ENCODE measurements at regions not wholly inside any gene's neighbourhood (a gene's known extent, or its start where the extent isn't known, plus 50 kb on each side); places are given as distances from the start of the nearest gene placed in this dataset.

- TF ChIP-seq EGR1 (IDR thresholded peaks at IDR 0.05; ENCODE audit: low read depth) (no peak), CBX3 (IDR thresholded peaks at IDR 0.05; ENCODE audit: low read depth) (no peak)
These were observed 136.5 kb upstream of the RND3 start (continued) for GRCh38 chr2:150624001-150624401.

- CTCF ChIA-PET = no interaction called here
- no TSS peak for BruUV-seq (replicated peaks)
These were observed 134.2 kb upstream of the RND3 start for GRCh38 chr2:150621526-150622213.

GRCh38 chr2:150620855-150621254 lies 133.4 kb upstream of the RND3 start:
- ATAC-seq (no peak), DNase-seq (ENCODE audit: low read depth, low spot score) (no peak)
- no peak overlapping the region for H2AFZ ChIP-seq (ENCODE audit: low read depth, low read length, poor library complexity, severe bottlenecking)
- H3K27me3 ChIP-seq (ENCODE audit: insufficient read depth, low read length) = no peaks in the 10 kb centered on the region
- peaks cover 0 to 18% of the 10 kb centered on the region in 2 experiments; a peak in 3 of 4 replicates for H3K4me1 ChIP-seq (ENCODE audit: control insufficient read depth in 1 of 2, insufficient read depth in 2 of 2, low read length in 2 of 2)
- no TSS peak for BruUV-seq (replicated peaks)
- no peaks in the 10 kb centered on the region for H3K79me2 ChIP-seq (ENCODE audit: insufficient read depth, low read length)
- no peaks in the 10 kb centered on the region for H3K9me3 ChIP-seq (ENCODE audit: control insufficient read depth in 1 of 2, insufficient read depth in 1 of 2, low read depth in 1 of 2, low read length in 2 of 2)
- ChIA-PET CTCF (no interaction called here), POLR2A (no interaction called here), RAD21 (ENCODE audit: low non-redundant PET in 1 of 2, low total read pairs in 2 of 2, uncharacterized antibody in 2 of 2, unreplicated experiment in 2 of 2) (no interaction called here)
- intact Hi-C loops (cut with micrococcal nuclease) = no loop called here
- H3K27ac ChIP-seq (ENCODE audit: low read depth, low read length) = no peak overlapping the region
- no peak overlapping the region for H3K4me2 ChIP-seq (ENCODE audit: low read length)
- H3K9me2 ChIP-seq (ENCODE audit: insufficient read depth) = no peaks in the 10 kb centered on the region
- TF ChIP-seq ATF3 (IDR thresholded peaks at IDR 0.05) (no peak), CEBPB (IDR thresholded peaks at IDR 0.05; ENCODE audit: low read depth) (no peak), ZBTB33 (IDR thresholded peaks at IDR 0.05; ENCODE audit: extremely low read depth, insufficient replicate concordance, low read length) (no peak), EGR1 (IDR thresholded peaks at IDR 0.05; ENCODE audit: low read depth) (no peak)
- no peaks in the 10 kb centered on the region for H4K20me1 ChIP-seq (ENCODE audit: insufficient read depth)
- no peaks in the 10 kb centered on the region for H3K36me3 ChIP-seq (ENCODE audit: control insufficient read depth in 1 of 2, insufficient read depth in 2 of 2, low read length in 2 of 2)
- H3K9ac ChIP-seq (ENCODE audit: low read length) = no peak overlapping the region
- no peak overlapping the region for H3K4me3 ChIP-seq (replicated peaks in 1 of 2; ENCODE audit: low read depth in 1 of 2, low read length in 2 of 2)

More at GRCh38 chr2:150621526-150622213, 134.2 kb upstream of the RND3 start:
- Histone ChIP-seq H3K27me3 (ENCODE audit: insufficient read depth, low read length) (no peaks in the 10 kb centered on the region), H3K79me2 (ENCODE audit: insufficient read depth, low read length) (no peaks in the 10 kb centered on the region), H4K20me1 (ENCODE audit: insufficient read depth) (no peaks in the 10 kb centered on the region), H3K4me3 (replicated peaks in 1 of 2; ENCODE audit: low read depth in 1 of 2, low read length in 2 of 2) (no peak overlapping the region), H3K27ac (ENCODE audit: low read depth, low read length) (no peak overlapping the region), H3K36me3 (ENCODE audit: control insufficient read depth in 1 of 2, insufficient read depth in 2 of 2, low read length in 2 of 2) (no peaks in the 10 kb centered on the region), H2AFZ (ENCODE audit: low read depth, low read length, poor library complexity, severe bottlenecking) (peak overlapping the region; percentile 38), H3K9me2 (ENCODE audit: insufficient read depth) (no peaks in the 10 kb centered on the region), H3K9me3 (ENCODE audit: control insufficient read depth in 1 of 2, insufficient read depth in 1 of 2, low read depth in 1 of 2, low read length in 2 of 2) (no peaks in the 10 kb centered on the region), H3K9ac (ENCODE audit: low read length) (no peak overlapping the region), H3K4me1 (ENCODE audit: control insufficient read depth in 1 of 2, insufficient read depth in 2 of 2, low read length in 2 of 2) (peaks cover 0 to 18% of the 10 kb centered on the region in 2 experiments; a peak in 3 of 4 replicates), H3K4me2 (ENCODE audit: low read length) (peak overlapping the region; percentile 34)
- no peak for DNase-seq (ENCODE audit: low read depth, low spot score)
- POLR2A ChIA-PET = no interaction called here
- ATAC-seq = peak; percentile 54
- TF ChIP-seq FOSL1 (IDR thresholded peaks at IDR 0.05; ENCODE audit: low read depth) = peak; percentile 28; the same call in 1 of the 2 replicates
- TF ChIP-seq POLR2A (IDR thresholded peaks at IDR 0.05; ENCODE audit: borderline replicate concordance, extremely low read depth, insufficient read depth, insufficient read length) = no peak
- peak; percentile 26; the same call in 1 of the 2 replicates for TF ChIP-seq JUND (IDR thresholded peaks at IDR 0.05)
- 0 out of 2 replicates have a peak, but pooled peaks have one; percentile 18 for TF ChIP-seq SP1 (IDR thresholded peaks at IDR 0.05; ENCODE audit: low read depth)
- RAD21 ChIA-PET (ENCODE audit: low non-redundant PET in 1 of 2, low total read pairs in 2 of 2, uncharacterized antibody in 2 of 2, unreplicated experiment in 2 of 2) = no interaction called here
- intact Hi-C loops (cut with micrococcal nuclease) = no loop called here
